ENCODE measurements at regions not wholly inside any gene's neighbourhood (a gene's known extent, or its start where the extent isn't known, plus 50 kb on each side); places are given as distances from the start of the nearest gene placed in this dataset.

GRCh38 chr5:97657239-97657638 is 474.2 kb upstream of the RIOK2 start:
- intact Hi-C loops (cut with DNase I): no loop called here

DNA sequence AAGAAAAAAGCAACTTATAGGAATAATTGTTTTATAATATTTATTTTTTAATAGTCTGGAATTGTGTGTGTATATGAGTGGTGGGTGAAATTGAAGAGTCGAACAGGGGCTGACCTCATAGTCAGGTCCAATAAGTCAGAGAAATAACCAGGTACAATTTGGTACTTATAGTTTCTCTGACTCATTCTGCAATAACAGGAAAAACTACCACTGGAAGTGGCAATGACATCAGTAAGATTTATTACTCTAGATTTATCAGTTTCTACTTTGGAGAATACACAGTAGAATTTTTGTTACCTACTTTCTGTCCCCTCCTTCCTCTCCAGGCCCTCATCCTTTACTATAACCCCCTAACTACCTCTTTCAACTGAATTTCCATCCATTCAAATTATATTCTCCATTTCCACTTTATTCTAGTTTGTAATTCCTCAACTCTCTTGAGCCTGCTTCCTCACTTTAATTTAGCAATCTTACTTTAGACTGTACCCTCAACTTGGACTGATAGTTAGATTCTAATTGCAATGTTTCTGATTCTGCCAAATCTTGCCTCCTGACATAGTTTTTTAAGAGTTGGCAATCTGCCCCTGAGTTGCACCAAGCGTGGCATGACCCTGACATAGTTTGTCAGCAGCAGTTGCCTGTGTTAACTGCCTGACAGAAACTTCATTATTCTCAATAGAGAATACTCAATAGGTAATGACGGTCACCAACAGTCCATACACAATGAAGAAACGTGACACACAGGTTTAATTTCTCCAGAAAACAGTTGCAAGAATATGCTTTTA is 475.3 kb upstream of the RIOK2 start:
- Histone ChIP-seq H3K27me3 (no peaks in the 10 kb centered on the region), H3K36me3 (no peaks in the 10 kb centered on the region), H3K27ac (no peak overlapping the region), H3K4me3 (replicated peaks in 1 of 3) (no peak overlapping the region), H3K9me3 (no peaks in the 10 kb centered on the region), H3K4me1 (no peaks in the 10 kb centered on the region)
- peak in 1 of 2 donors; percentile 1 for DNase-seq
- TF ChIP-seq CTCF (IDR thresholded peaks at IDR 0.05): no peak
- TF ChIP-seq POLR2A (IDR thresholded peaks at IDR 0.05): no peak
- intact Hi-C loops (cut with DNase I): no loop called here
- WGBS, 2 donors: 74 to 76% methylated on average over 4 of the region's 4 CpGs

More at GRCh38 chr5:97657239-97657638, 474.2 kb upstream of the RIOK2 start:
- H3K4me3 ChIP-seq (replicated peaks in 1 of 3): no peak overlapping the region
- H3K4me1 ChIP-seq: no peaks in the 10 kb centered on the region
- no peaks in the 10 kb centered on the region for H3K27me3 ChIP-seq
- DNase-seq: no peak
- no peak overlapping the region for H3K27ac ChIP-seq
- no peaks in the 10 kb centered on the region for H3K36me3 ChIP-seq
- no peaks in the 10 kb centered on the region for H3K9me3 ChIP-seq
- 72 to 73% methylated on average over 1 of the region's 1 CpG for WGBS, 2 donors
- no peak for TF ChIP-seq POLR2A (IDR thresholded peaks at IDR 0.05)
- TF ChIP-seq CTCF (IDR thresholded peaks at IDR 0.05): no peak

- H3K27ac ChIP-seq: no peak overlapping the region
- DNase-seq: no peak
- no peaks in the 10 kb centered on the region for H3K4me1 ChIP-seq
- no peak overlapping the region for H3K4me3 ChIP-seq (replicated peaks in 1 of 3)
- H3K27me3 ChIP-seq: no peaks in the 10 kb centered on the region
- H3K9me3 ChIP-seq: no peaks in the 10 kb centered on the region
- no peaks in the 10 kb centered on the region for H3K36me3 ChIP-seq
- TF ChIP-seq CTCF (IDR thresholded peaks at IDR 0.05) (no peak), POLR2A (IDR thresholded peaks at IDR 0.05) (no peak)
- intact Hi-C loops (cut with DNase I): no loop called here
- WGBS, 2 donors: 69 to 71% methylated on average over 2 of the region's 2 CpGs
Observed at GRCh38 chr5:97666783-97667182, 483.7 kb upstream of the RIOK2 start.

- H3K36me3 ChIP-seq: no peaks in the 10 kb centered on the region
- no peak for DNase-seq
- H3K4me1 ChIP-seq: no peaks in the 10 kb centered on the region
- H3K27ac ChIP-seq: no peak overlapping the region
- H3K4me3 ChIP-seq (replicated peaks in 1 of 3): no peak overlapping the region
- H3K9me3 ChIP-seq: no peaks in the 10 kb centered on the region
- intact Hi-C loops (cut with DNase I): no loop called here
- TF ChIP-seq CTCF (IDR thresholded peaks at IDR 0.05) (no peak), POLR2A (IDR thresholded peaks at IDR 0.05) (no peak)
- H3K27me3 ChIP-seq: no peaks in the 10 kb centered on the region
Observed at GRCh38 chr5:97670447-97670846, 487.4 kb upstream of the RIOK2 start.

GRCh38 chr5:97676608-97677007 is 493.6 kb upstream of the RIOK2 start:
- DNase-seq: no peak
- Histone ChIP-seq H3K27ac (no peak overlapping the region), H3K4me3 (replicated peaks in 1 of 3) (no peak overlapping the region), H3K9me3 (no peaks in the 10 kb centered on the region), H3K27me3 (no peaks in the 10 kb centered on the region), H3K4me1 (no peaks in the 10 kb centered on the region), H3K36me3 (no peaks in the 10 kb centered on the region)
- intact Hi-C loops (cut with DNase I): no loop called here
- WGBS, 2 donors: 85 to 92% methylated on average over 3 of the region's 3 CpGs
- TF ChIP-seq POLR2A (IDR thresholded peaks at IDR 0.05) (no peak), CTCF (IDR thresholded peaks at IDR 0.05) (no peak)
